HG03039 (cell line): ENCODE measurements at regions not wholly inside any gene's neighbourhood (a gene's known extent, or its start where the extent isn't known, plus 50 kb on each side); places are given as distances from the start of the nearest gene placed in this dataset.
"Not testable (repeated sequence)": the region's sequence is repeated elsewhere in the genome, so short reads cannot be mapped to it uniquely, and the experiment has no call there.

Experiments
- ATAC-seq: cut with Tn5 transposase; IDR thresholded peaks from one replicate; pipeline ENCODE4 v1.9.1; 2021; ENCODE audit warnings: mild to moderate bottlenecking, moderate library complexity; ENCODE audit not compliant: unreplicated experiment

- ATAC-seq: no peak
Measured at GRCh38 chr19:28578208-28578607, 634.7 kb downstream of the UQCRFS1 start.

GRCh38 chr19:28577666-28578065 is 635.3 kb downstream of the UQCRFS1 start:
- no peak for ATAC-seq

GRCh38 chr19:28577233-28577632 is 635.7 kb downstream of the UQCRFS1 start:
- no peak for ATAC-seq

- no peak for ATAC-seq
Measured at GRCh38 chr19:28575816-28576215, 637.1 kb downstream of the UQCRFS1 start.

GRCh38 chr19:28575312-28575711 is 637.6 kb downstream of the UQCRFS1 start:
- ATAC-seq: not testable (repeated sequence)

- ATAC-seq: no peak
Measured at GRCh38 chr19:28574212-28574611, 638.7 kb downstream of the UQCRFS1 start.

GRCh38 chr19:28569132-28570131 is 643.5 kb downstream of the UQCRFS1 start:
- ATAC-seq: no peak

GRCh38 chr19:28567834-28568233 is 645.1 kb downstream of the UQCRFS1 start:
- no peak for ATAC-seq

GRCh38 chr19:28563964-28564921 is 648.7 kb downstream of the UQCRFS1 start:
- ATAC-seq: no peak

GRCh38 chr19:28560786-28561185 is 652.2 kb downstream of the UQCRFS1 start:
- no peak for ATAC-seq

- no peak for ATAC-seq
Measured at GRCh38 chr19:28558783-28559182, 654.2 kb downstream of the UQCRFS1 start.

- ATAC-seq: no peak
Measured at GRCh38 chr19:28556371-28556770, 656.6 kb downstream of the UQCRFS1 start.

GRCh38 chr19:28555317-28555716 is 657.6 kb downstream of the UQCRFS1 start:
- ATAC-seq: no peak

- no peak for ATAC-seq
Measured at GRCh38 chr19:28554321-28555091, 658.4 kb downstream of the UQCRFS1 start.

- no peak for ATAC-seq
Measured at GRCh38 chr19:28553764-28554163, 659.2 kb downstream of the UQCRFS1 start.

- no peak for ATAC-seq
Measured at GRCh38 chr19:28553005-28553404, 659.9 kb downstream of the UQCRFS1 start.

- ATAC-seq: no peak
Measured at GRCh38 chr19:28549680-28550277, 663.2 kb downstream of the UQCRFS1 start.

GRCh38 chr19:28546148-28546685 is 666.7 kb downstream of the UQCRFS1 start:
- ATAC-seq: no peak

GRCh38 chr19:28545397-28545796 is 667.6 kb downstream of the UQCRFS1 start:
- not testable (repeated sequence) for ATAC-seq
